Pancreas (tissue), 10 donors: ENCODE measurements at regions not wholly inside any gene's neighbourhood (a gene's known extent, or its start where the extent isn't known, plus 50 kb on each side); places are given as distances from the start of the nearest gene placed in this dataset.

Source experiments
- ATAC-seq, 4 donors: fragments of 200-7000 bp; cut with Tn5 transposase; one replicate each; pipeline versions ENCODE4 v1.8.0 to v1.9.1; 2020; ENCODE audit warnings: mild to moderate bottlenecking in 4 of 4, moderate library complexity in 4 of 4
- DNase-seq, 6 donors: peaks; one replicate each; pipeline ENCODE4 v3.0.0-alpha.2; 2020
- FAIRE-seq: peaks from 2 replicates; lab custom pipeline; 2012; peaks lifted over from hg19 to GRCh38; lab: Jason Lieb, UNC
- H3K27ac ChIP-seq, 4 donors: fragments of 200-600 bp; sonication (generic); 1 replicate in 3 of 4; 2 replicates in 1 of 4; pipeline versions ENCODE4 v1.5.0 to v1.8.0; 2020
- H3K27me3 ChIP-seq, 4 donors: fragments of 200-600 bp; one replicate each; pipeline ENCODE4 v1.8.0; 2021
- H3K36me3 ChIP-seq, 3 donors: fragments of 200-600 bp; sonication (generic) in 1 of 3; one replicate each; pipeline versions ENCODE4 v1.5.0 to v1.8.0; 2020 to 2021
- H3K4me1 ChIP-seq, 3 donors: fragments of 200-600 bp; one replicate each; pipeline ENCODE4 v1.8.0; 2021
- H3K4me3 ChIP-seq, 4 donors: fragments of 200-600 bp; sonication (generic) in 2 of 4; one replicate each; pipeline versions ENCODE4 v1.5.0 to v1.8.0; 2020 to 2021
- H3K9me3 ChIP-seq, 4 donors: fragments of 200-600 bp; one replicate each; pipeline ENCODE4 v1.8.0; 2021
- WGBS, 2 donors: extraction: QIAGEN DNeasy Blood & Tissue Kit; methylation state at CpG; one replicate each; pipeline ENCODE4 v1.1.7; 2013; 5-methylcytosine and 5-hydroxymethylcytosine counted together
- intact Hi-C, 3 donors: fragments of 100-400 bp; cut with DNase I; formaldehyde crosslinking; loops; one replicate each; pipeline versions ENCODE4 v1.11.1 to v1.14.2; 2022
- TF ChIP-seq, protein P1 (sequence below), 4 donors: fragments of 200-600 bp; sonication (generic) in 3 of 4; IDR thresholded peaks; one replicate each; pipeline versions ENCODE4 v1.5.0 to v1.8.0; 2021; ENCODE audit warnings: antibody characterized with exemption in 4 of 4
- donor health status: healthy with polysubstance abuse.
- donor health status: DM: no; HTN: no; CAD: no; lungs with moderate emphysema.
- donor health status: DM: no; HTN: no; CAD: no.
- donor health status: control.
- donor health status: control.
- donor health status: Bipolar disorder and iron deficiency.
- donor health status: DM: yes; HTN: yes; CAD: no.
- donor health status: DM: no; HTN: no; CAD: no.
- donor health status: DM: no; HTN: no; CAD: no.
- donor health status: DM: yes; HTN: yes; CAD: no.

DNA sequence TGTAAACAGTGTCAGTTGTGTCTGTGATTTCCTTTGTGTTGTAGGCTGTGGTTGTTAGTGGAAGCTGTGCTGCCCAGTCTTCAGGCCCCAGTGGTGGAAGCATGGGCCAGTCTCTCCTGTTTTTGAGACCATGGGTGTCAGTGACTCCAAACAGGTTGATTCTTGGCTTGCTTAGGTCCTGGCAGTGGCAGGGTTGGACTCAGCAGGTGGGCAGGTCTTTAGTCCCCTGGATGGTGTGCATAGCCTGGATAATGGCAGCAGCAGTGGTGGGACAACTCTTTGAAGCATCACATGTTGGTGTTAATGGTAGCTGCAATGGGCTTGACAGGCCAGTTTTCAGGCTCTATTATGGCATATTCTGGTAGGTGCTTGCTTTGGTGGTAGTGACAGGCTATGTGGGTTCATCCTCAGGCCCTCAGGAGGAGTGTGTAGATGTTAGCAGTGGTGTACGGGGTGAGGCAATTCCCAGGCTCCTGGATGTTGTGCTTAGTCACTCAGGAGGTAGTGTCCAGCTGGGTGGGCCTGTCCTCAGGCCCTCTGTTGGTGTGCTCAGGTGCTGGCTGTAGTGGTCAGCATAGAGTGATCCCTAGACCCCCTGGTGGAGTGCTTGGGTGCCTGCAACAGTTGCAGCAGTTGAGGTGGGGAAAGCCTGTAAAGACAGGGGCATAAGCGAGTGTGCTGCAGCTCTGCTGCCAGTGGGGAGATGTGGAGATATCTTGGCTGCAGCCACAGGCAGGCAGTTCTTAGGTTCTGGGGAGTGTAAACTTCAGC, 596.7 kb downstream of the PDCD6IP start:
- no peak for DNase-seq
- Histone ChIP-seq H3K4me1 (no peaks in the 10 kb centered on the region), H3K9me3 (no peaks in the 10 kb centered on the region), H3K27ac (no peak overlapping the region), H3K4me3 (no peak overlapping the region), H3K27me3 (no peaks in the 10 kb centered on the region), H3K36me3 (no peaks in the 10 kb centered on the region)
- no peak for ATAC-seq
- intact Hi-C loops, result no loop called here
- FAIRE-seq, result no peak
- WGBS, 2 donors, result 69 to 83% methylated on average over 2 of the region's 2 CpGs
- TF ChIP-seq, protein P1, sequence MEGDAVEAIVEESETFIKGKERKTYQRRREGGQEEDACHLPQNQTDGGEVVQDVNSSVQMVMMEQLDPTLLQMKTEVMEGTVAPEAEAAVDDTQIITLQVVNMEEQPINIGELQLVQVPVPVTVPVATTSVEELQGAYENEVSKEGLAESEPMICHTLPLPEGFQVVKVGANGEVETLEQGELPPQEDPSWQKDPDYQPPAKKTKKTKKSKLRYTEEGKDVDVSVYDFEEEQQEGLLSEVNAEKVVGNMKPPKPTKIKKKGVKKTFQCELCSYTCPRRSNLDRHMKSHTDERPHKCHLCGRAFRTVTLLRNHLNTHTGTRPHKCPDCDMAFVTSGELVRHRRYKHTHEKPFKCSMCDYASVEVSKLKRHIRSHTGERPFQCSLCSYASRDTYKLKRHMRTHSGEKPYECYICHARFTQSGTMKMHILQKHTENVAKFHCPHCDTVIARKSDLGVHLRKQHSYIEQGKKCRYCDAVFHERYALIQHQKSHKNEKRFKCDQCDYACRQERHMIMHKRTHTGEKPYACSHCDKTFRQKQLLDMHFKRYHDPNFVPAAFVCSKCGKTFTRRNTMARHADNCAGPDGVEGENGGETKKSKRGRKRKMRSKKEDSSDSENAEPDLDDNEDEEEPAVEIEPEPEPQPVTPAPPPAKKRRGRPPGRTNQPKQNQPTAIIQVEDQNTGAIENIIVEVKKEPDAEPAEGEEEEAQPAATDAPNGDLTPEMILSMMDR (IDR thresholded peaks at IDR 0.05), result no peak

DNA sequence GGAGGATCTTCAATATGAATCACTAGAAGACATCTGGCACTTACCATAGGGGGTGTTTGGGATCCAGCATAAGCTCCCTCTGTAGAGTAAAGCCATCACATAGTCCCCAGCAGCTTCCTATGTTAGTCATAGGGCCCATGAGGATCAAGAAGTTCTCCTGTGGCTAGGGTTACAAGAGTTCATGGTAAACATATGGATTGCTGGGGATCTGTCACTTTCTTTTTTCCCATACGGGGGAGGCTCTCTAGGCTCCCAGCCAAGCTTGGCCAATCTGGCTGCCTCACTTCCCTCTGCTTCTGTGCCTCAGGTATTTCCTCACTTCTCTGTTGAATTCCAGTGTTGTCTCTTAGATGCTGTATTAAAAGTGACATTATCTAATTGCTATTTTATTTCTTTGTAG, 597.9 kb downstream of the PDCD6IP start:
- Histone ChIP-seq H3K36me3 (no peaks in the 10 kb centered on the region), H3K4me3 (no peak overlapping the region), H3K27me3 (no peaks in the 10 kb centered on the region), H3K27ac (no peak overlapping the region), H3K4me1 (no peaks in the 10 kb centered on the region), H3K9me3 (no peaks in the 10 kb centered on the region)
- WGBS, 2 donors, result 31 to 69% methylated on average over 1 of the region's 1 CpG
- DNase-seq, result no peak
- no peak for FAIRE-seq
- ATAC-seq, result no peak
- TF ChIP-seq, protein P1 (IDR thresholded peaks at IDR 0.05), result no peak
- intact Hi-C loops, result no loop called here

DNA sequence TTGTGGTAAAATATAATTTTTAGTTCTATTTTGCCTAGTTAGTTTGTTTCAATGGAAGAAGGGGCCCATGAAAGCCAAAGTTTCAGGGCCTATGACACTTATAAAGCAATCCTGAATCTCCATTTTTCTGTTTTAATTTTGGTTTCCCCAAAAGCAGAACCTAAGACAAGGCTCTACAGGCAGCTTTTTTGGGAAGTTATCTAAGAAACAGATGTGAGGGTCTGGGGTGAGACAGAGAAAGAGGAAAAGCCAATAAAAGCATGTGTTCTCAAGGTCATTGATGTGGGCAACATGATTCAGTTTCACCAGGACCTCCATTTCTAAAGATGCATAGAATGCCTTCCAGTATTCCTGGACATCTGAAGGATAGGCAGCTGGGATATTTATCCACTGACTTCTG, 598.5 kb downstream of the PDCD6IP start:
- H3K27me3 ChIP-seq, result no peaks in the 10 kb centered on the region
- TF ChIP-seq, protein P1 (IDR thresholded peaks at IDR 0.05), result no peak
- no peak overlapping the region for H3K27ac ChIP-seq
- ATAC-seq (no peak), FAIRE-seq (no peak), DNase-seq (no peak)
- H3K4me1 ChIP-seq, result no peaks in the 10 kb centered on the region
- no peaks in the 10 kb centered on the region for H3K36me3 ChIP-seq
- no peak overlapping the region for H3K4me3 ChIP-seq
- no peaks in the 10 kb centered on the region for H3K9me3 ChIP-seq
- intact Hi-C loops, result no loop called here

DNA sequence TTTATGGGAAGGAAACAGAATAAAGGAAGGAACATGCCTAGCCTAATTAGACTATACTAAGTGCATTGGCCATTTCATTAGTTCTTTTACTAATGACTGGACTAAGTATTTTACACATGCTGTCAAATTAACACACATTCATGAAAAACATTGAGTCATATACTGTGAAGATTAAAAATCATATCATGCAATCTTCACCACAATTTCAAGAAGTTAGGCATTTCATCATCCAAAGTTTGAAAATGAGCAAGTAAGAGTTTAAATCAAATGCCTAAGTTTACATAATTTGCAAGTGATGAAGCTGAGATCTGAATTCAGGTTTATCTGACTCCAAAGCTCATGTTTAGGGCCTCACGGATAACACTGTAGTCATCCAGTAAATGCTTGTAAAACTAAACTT, 601.0 kb downstream of the PDCD6IP start:
- H3K27me3 ChIP-seq, result no peaks in the 10 kb centered on the region
- H3K9me3 ChIP-seq, result no peaks in the 10 kb centered on the region
- no peak overlapping the region for H3K4me3 ChIP-seq
- DNase-seq, result no peak
- ATAC-seq, result no peak
- no peaks in the 10 kb centered on the region for H3K36me3 ChIP-seq
- intact Hi-C loops, result no loop called here
- TF ChIP-seq, protein P1 (IDR thresholded peaks at IDR 0.05), result no peak
- H3K4me1 ChIP-seq, result no peaks in the 10 kb centered on the region
- no peak overlapping the region for H3K27ac ChIP-seq
- FAIRE-seq, result no peak
- 70 to 78% methylated on average over 1 of the region's 1 CpG for WGBS, 2 donors

DNA sequence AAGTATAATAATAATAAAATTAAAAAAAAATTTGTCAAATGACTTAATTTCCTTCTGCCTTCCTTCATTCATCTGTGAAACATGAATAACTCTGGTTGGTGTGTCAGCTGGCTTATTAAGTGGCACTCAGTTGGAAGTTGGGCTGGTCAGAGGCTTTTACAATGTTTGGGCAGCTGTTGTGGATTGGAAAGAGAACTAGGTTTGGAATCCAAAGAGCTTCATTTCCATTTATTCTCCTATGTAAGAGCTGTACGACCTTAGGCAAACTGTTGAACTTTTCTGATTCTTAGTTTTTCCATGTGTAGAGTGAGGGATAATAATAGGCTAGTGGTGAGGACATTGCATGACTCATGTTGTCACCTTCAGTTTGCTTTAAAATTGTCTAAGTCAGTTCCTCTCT, 606.7 kb downstream of the PDCD6IP start:
- Histone ChIP-seq H3K36me3 (no peaks in the 10 kb centered on the region), H3K9me3 (no peaks in the 10 kb centered on the region), H3K4me3 (no peak overlapping the region), H3K4me1 (no peaks in the 10 kb centered on the region), H3K27me3 (no peaks in the 10 kb centered on the region), H3K27ac (no peak overlapping the region)
- ATAC-seq, result no peak
- no peak for FAIRE-seq
- TF ChIP-seq, protein P1 (IDR thresholded peaks at IDR 0.05), result no peak
- DNase-seq, result no peak
- 19 to 22% methylated on average over 1 of the region's 1 CpG for WGBS, 2 donors
- intact Hi-C loops, result no loop called here
